Loucy (cell line): ENCODE measurements at regions not wholly inside any gene's neighbourhood (a gene's known extent, or its start where the extent isn't known, plus 50 kb on each side); places are given as distances from the start of the nearest gene placed in this dataset.

Source experiments
- H2AFZ ChIP-seq: fragments of 200-600 bp; sonication (generic); 2 replicates; pipeline ENCODE4 v1.6.0; 2016; ENCODE audit warnings: antibody characterized with exemption, mild to moderate bottlenecking, low read length, moderate library complexity
- H3F3A ChIP-seq: fragments of 200-600 bp; 2 replicates; pipeline ENCODE4 v1.6.0; 2016; ENCODE audit warnings: antibody characterized with exemption, low read depth, mild to moderate bottlenecking
- H3K27me3 ChIP-seq: fragments of 200-600 bp; sonication (generic); 2 replicates; pipeline ENCODE4 v1.6.1; 2014; ENCODE audit warnings: low read length, mild to moderate bottlenecking; ENCODE audit not compliant: insufficient read depth, poor library complexity, severe bottlenecking
- H3K36me3 ChIP-seq: fragments of 200-600 bp; sonication (generic); 2 replicates; pipeline ENCODE4 v1.6.1; 2016; ENCODE audit warnings: low read length; ENCODE audit not compliant: insufficient read depth
- H3K4me1 ChIP-seq: fragments of 200-600 bp; sonication (generic); 2 replicates; pipeline ENCODE4 v1.5.1; 2014; ENCODE audit warnings: low read length, mild to moderate bottlenecking; ENCODE audit not compliant: insufficient read depth, poor library complexity, severe bottlenecking
- H3K4me2 ChIP-seq: fragments of 200-600 bp; sonication (generic); 2 replicates; pipeline ENCODE4 v1.6.0; 2014; ENCODE audit warnings: antibody characterized with exemption, low read length, low read depth, mild to moderate bottlenecking; ENCODE audit not compliant: poor library complexity, severe bottlenecking
- H3K4me3 ChIP-seq: fragments of 200-600 bp; sonication (generic); 2 replicates; pipeline ENCODE4 v1.5.1; 2014; ENCODE audit warnings: low read length, mild to moderate bottlenecking, mixed read lengths; ENCODE audit not compliant: poor library complexity, severe bottlenecking
- H3K79me2 ChIP-seq: fragments of 200-600 bp; sonication (generic); 2 replicates; pipeline ENCODE4 v1.6.1; 2014; ENCODE audit warnings: low read length; ENCODE audit not compliant: insufficient read depth
- H3K9ac ChIP-seq: fragments of 200-600 bp; sonication (generic); 2 replicates; pipeline ENCODE4 v1.6.0; 2014; ENCODE audit warnings: mild to moderate bottlenecking, low read depth, low read length, moderate library complexity; ENCODE audit not compliant: poor library complexity, severe bottlenecking
- H3K9me2 ChIP-seq: fragments of 200-600 bp; sonication (generic); replicated peaks from 2 replicates; pipeline ENCODE4 v1.6.1; 2016; ENCODE audit warnings: low read depth, low read length, mixed read lengths
- H3K9me3 ChIP-seq: fragments of 200-600 bp; sonication (generic); 2 replicates; pipeline ENCODE4 v1.6.1; 2014; ENCODE audit warnings: mild to moderate bottlenecking, antibody characterized with exemption, low read length, low read depth; ENCODE audit not compliant: insufficient read depth
- H4K20me1 ChIP-seq: fragments of 200-600 bp; sonication (generic); 2 replicates; pipeline ENCODE4 v1.6.0; 2014; ENCODE audit warnings: antibody characterized with exemption, low read length, mild to moderate bottlenecking; ENCODE audit not compliant: insufficient read depth, poor library complexity, severe bottlenecking
- EZH2phosphoT487 ChIP-seq: fragments of 200-600 bp; IDR thresholded peaks from 2 replicates; pipeline ENCODE4 v1.6.1; 2018; ENCODE audit warnings: antibody characterized with exemption, mild to moderate bottlenecking, moderate library complexity, borderline replicate concordance
- TF ChIP-seq, protein P1 (sequence below): fragments of 200-600 bp; sonication (generic); conservative IDR thresholded peaks from 2 replicates; pipeline ENCODE4 v1.5.1; 2014; ENCODE audit warnings: mild to moderate bottlenecking, antibody characterized with exemption, low read length

GRCh38 chr2:191627518-191627917 lies 50.4 kb upstream of the NABP1 start:
- Histone ChIP-seq H4K20me1 (no peaks in the 10 kb centered on the region), H3K4me3 (no peak overlapping the region), H3K9me2 (no peaks in the 10 kb centered on the region), H3F3A (no peaks in the 10 kb centered on the region), H3K4me1 (peaks cover 33% of the 10 kb centered on the region), H3K36me3 (no peaks in the 10 kb centered on the region), H3K79me2 (no peaks in the 10 kb centered on the region), H3K4me2 (no peak overlapping the region), H3K27me3 (no peaks in the 10 kb centered on the region), H3K9me3 (no peaks in the 10 kb centered on the region), H2AFZ (no peak overlapping the region), H3K9ac (no peak overlapping the region)
- TF ChIP-seq EZH2phosphoT487: no peak
- TF ChIP-seq, protein P1, sequence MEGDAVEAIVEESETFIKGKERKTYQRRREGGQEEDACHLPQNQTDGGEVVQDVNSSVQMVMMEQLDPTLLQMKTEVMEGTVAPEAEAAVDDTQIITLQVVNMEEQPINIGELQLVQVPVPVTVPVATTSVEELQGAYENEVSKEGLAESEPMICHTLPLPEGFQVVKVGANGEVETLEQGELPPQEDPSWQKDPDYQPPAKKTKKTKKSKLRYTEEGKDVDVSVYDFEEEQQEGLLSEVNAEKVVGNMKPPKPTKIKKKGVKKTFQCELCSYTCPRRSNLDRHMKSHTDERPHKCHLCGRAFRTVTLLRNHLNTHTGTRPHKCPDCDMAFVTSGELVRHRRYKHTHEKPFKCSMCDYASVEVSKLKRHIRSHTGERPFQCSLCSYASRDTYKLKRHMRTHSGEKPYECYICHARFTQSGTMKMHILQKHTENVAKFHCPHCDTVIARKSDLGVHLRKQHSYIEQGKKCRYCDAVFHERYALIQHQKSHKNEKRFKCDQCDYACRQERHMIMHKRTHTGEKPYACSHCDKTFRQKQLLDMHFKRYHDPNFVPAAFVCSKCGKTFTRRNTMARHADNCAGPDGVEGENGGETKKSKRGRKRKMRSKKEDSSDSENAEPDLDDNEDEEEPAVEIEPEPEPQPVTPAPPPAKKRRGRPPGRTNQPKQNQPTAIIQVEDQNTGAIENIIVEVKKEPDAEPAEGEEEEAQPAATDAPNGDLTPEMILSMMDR: no peak
